AG04449 (cell line): ENCODE measurements at regions not wholly inside any gene's neighbourhood (a gene's known extent, or its start where the extent isn't known, plus 50 kb on each side); places are given as distances from the start of the nearest gene placed in this dataset.
"Not testable (repeated sequence)": the region's sequence is repeated elsewhere in the genome, so short reads cannot be mapped to it uniquely, and the experiment has no call there.

Experiments used
- CTCF ChIA-PET: fragments of 350-600 bp; formaldehyde crosslinking; extraction: SDS; loops from one replicate; lab custom pipeline; 2021; ENCODE audit warnings: antibody characterized with exemption; lab: Yijun Ruan, JAX
- POLR2A ChIA-PET: fragments of 400-600, 350-600 bp; formaldehyde crosslinking; extraction: SDS; loops from one replicate; lab custom pipeline; 2020; ENCODE audit warnings: antibody characterized with exemption, inconsistent platforms; lab: Yijun Ruan, JAX
- DNase-seq: peaks from one replicate; pipeline ENCODE4 v3.0.0-alpha.2; 2010; ENCODE audit warnings: low read depth, low spot score
- H3K4me3 ChIP-seq: 2 replicates; pipeline ENCODE4 v1.5.1; 2011; ENCODE audit warnings: low read depth, mild to moderate bottlenecking, control low read depth, low read length
- TF ChIP-seq, protein P1 (sequence below): IDR thresholded peaks from one replicate; pipeline ENCODE4 v1.5.1; 2011; ENCODE audit warnings: mild to moderate bottlenecking, moderate library complexity, low read length, control low read depth, inconsistent platforms; ENCODE audit not compliant: insufficient read depth; ENCODE audit errors: missing control alignments

DNA sequence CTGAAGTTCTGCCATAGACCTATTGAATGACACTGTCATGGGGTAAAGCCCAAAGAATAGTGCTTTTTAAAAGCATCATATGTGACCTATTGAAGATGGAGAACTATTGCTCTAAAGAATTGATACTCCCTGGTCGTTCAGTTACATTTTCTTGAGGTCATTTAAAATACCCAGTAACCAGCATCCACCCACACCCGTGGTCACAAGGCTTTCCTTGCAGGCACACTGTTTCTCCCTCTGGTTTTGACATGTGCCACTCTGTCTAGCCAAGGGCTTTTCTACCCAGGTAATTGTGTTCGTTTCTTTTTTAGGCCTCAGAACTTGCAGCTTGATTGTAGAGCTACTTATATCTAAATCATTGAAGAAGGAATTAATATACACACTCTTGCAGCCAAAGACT lies 68.3 kb upstream of the LYZL2 start:
- POLR2A ChIA-PET, result no interaction called here

DNA sequence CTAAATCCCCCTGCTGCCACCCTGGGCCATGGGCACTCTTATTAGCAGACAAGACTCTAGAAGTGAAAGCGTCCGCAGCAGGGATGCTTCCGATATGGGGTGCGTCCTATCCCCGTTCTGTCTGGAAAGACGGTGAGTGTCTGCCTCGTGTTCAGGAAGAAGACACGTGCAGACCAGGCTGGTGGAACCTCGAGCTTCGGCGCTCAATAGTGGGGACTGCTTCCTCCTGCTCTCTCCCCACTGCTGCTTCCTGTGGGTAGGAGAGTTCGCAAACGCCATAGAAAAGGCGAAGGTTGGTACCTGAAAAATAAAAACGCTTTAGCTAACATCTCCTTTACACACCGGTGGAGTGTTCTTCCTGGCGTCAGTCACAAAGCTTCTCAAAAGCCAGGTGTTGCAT lies 67.7 kb upstream of the LYZL2 start:
- H3K4me3 ChIP-seq, DNase-seq, POLR2A ChIA-PET: not testable (repeated sequence)
- CTCF ChIA-PET, result interaction anchor here (1.5 kb wide), 1 partner anchor 10 kb away, joined by 3 read pairs; no protein-coding TSS in a partner anchor

More for the DNA sequence above, 68.3 kb upstream of the LYZL2 start:
- CTCF ChIA-PET, result interaction anchor here (1.5 kb wide), 1 partner anchor 11 kb away, joined by 3 read pairs; no protein-coding TSS in a partner anchor
- TF ChIP-seq, protein P1, sequence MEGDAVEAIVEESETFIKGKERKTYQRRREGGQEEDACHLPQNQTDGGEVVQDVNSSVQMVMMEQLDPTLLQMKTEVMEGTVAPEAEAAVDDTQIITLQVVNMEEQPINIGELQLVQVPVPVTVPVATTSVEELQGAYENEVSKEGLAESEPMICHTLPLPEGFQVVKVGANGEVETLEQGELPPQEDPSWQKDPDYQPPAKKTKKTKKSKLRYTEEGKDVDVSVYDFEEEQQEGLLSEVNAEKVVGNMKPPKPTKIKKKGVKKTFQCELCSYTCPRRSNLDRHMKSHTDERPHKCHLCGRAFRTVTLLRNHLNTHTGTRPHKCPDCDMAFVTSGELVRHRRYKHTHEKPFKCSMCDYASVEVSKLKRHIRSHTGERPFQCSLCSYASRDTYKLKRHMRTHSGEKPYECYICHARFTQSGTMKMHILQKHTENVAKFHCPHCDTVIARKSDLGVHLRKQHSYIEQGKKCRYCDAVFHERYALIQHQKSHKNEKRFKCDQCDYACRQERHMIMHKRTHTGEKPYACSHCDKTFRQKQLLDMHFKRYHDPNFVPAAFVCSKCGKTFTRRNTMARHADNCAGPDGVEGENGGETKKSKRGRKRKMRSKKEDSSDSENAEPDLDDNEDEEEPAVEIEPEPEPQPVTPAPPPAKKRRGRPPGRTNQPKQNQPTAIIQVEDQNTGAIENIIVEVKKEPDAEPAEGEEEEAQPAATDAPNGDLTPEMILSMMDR, result no peak
- H3K4me3 ChIP-seq, result no peak overlapping the region
- DNase-seq, result no peak

DNA sequence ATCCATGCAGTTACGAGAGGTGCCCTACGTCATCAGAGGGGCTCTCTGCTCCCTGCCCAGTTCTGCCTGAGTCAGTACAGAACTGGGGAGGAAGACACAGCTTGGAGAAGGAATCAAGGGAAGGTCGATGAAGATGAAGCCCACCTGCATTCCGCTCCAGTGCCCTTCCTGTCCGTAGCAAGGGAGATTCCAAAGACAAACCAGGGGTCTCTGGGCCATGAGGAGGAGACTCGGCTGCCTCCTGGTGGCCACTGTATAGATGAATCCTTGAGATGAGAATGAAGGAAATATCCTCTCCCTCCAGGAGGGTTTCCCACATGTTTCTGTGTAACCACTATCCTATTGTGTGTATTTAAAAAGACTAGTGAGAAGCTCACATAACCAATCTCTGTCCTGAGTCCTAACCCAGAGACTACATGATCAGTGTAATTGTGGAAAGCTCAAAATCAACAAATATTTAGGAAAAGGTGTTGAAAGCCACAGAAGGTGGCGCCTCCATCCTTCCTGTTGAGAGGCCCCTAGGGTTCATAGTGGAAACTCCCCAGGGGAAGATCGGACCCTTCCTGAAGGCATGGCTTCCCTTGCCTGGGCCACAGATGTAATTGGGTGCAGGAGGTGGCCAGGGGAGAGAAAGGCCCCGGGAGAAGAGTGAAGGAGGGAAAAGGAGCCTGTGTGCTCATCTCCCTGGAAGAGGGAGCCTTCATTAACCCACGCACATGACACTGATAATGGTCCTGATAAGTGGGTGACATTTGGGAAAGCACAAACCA lies 67.0 kb upstream of the LYZL2 start:
- H3K4me3 ChIP-seq, DNase-seq: not testable (repeated sequence)
- CTCF ChIA-PET, result interaction anchor here (0.7 to 1.5 kb wide), 3 partner anchors 10 to 57 kb away, joined by 3 read pairs; no protein-coding TSS in a partner anchor
- POLR2A ChIA-PET, result interaction anchor here (0.5 kb wide), 1 partner anchor 67 kb away, joined by 3 read pairs; no protein-coding TSS in a partner anchor

DNA sequence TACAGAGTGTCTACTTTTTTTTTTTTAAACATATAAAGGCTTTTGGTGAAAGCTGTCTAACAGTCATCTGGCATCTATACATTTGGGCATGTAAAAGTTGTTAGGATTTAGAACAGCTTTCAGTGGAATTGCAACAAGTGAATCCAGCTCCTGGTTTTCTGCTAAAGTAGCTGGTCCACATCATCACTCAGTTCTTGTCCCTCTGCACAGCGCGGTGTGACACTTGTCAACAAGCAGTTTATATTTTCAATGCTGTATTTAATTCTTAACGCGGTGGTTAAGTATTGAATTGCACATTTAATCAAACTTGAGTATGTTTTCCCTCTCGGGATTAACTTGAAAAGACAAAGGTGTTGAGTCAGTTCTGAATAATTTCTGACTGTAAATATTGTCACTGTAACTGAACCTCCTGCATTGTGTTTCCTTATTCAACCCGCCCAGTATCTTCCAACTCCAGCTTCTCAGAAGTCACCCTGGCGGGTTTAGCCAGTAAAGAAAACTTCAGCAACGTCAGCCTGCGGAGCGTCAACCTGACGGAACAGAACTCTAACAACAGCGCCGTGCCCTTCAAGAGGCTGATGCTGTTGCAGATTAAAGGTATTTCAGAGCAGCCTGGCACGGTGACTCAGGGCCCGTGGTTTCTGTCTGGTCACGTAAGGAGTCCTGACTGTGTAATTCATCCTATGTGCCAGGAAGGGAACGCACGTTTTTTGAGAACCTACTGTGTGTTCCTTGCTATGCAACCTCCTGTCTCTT lies 66.1 kb upstream of the LYZL2 start:
- H3K4me3 ChIP-seq, POLR2A ChIA-PET, DNase-seq: not testable (repeated sequence)
- CTCF ChIA-PET, result interaction anchor here (0.7 to 1.2 kb wide), 3 partner anchors 9 to 56 kb away, joined by 3 read pairs; no protein-coding TSS in a partner anchor

DNA sequence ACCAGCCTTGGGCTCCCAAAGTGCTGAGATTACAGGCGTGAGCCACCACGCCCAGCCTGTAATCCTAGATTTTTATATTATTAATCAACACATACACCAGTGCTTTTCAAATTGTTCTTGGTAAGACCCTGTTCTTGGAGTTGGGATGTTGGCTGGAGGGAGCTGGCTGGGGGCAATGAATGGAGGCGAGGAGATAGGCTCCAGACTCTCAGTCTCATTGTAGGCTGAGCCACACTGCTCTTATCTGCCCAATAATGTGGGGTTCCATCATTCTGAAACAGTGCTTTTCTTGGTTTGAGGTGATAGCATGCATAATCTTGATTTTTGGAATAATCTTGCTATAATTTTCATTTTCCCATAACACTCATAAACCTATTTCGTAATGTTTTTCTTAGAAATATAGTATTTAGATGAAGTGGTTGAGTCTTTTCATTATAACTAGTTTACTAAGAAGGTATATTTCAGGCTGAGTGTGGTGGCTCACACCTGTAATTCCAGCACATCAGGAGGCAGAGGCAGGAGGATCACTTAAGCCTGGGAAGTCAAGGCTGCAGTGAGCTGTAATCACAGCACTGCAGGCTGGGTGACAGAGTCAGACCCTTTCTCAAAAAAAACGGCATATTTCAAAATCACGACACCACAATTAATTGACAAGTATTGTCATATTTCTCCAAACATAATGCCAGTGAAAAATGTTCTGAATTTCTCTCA lies 65.1 kb upstream of the LYZL2 start:
- no peak overlapping the region for H3K4me3 ChIP-seq
- TF ChIP-seq, protein P1, result no peak
- POLR2A ChIA-PET, result no interaction called here
- CTCF ChIA-PET, result interaction anchor here (1.2 kb wide), 1 partner anchor 10 kb away, joined by 3 read pairs; no protein-coding TSS in a partner anchor
- DNase-seq, result no peak

DNA sequence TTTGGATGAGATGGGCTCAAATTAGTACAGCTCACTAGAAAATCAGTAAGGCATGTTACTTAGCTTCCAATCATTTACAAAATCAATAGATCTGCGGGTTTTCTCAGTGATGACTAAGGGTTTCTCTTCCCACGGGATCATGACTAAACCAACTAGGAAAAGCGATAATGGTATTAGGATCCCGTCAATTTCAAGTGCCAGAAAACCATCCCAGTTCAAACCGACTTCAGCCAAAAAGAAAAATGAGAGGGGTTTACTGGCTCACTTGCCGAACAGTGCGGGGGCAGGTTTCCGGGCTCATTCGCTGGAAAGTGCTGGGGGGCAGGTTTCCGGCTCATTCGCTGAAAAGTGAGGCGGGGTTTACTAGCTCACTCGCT lies 62.1 kb upstream of the LYZL2 start:
- TF ChIP-seq, protein P1, result no peak
- POLR2A ChIA-PET, result no interaction called here
- CTCF ChIA-PET, result interaction anchor here (0.8 to 1.2 kb wide), 3 partner anchors 20 to 82 kb away, joined by 3 to 4 read pairs (median 3); no protein-coding TSS in a partner anchor
- peak overlapping the region; percentile 38 for H3K4me3 ChIP-seq
- peak; percentile 59 for DNase-seq

DNA sequence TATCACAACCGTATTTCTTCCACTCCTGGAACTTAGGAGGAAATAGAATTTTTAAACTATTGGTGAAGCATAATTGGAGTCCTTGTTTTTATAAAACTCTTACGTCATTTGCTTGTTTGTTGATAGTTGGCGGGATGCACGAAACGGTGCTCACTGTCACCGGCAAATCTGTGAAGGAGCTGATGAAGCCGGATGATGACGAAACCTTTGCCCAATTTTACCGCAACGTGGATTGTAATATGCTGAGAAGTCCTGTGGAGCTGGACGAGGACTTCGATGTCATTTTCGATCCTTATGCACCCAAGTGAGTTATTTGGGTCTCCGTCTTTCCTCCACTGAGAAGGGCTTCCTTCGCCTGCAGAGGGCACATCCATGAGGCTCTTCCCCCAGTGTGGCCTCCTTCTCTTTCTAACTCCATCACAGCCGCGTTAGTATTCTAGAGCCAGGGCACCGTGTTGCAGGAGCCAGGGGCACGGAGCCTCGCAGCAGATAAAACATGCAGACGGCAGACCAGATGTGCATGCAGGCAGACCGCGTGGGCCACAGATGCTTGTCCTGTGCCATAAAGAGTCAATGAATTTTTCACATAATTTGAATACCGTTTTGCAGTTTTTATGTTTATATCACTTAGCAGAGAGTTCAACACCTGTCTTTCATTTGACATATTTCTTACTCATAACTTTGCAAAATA lies 61.5 kb upstream of the LYZL2 start:
- POLR2A ChIA-PET, DNase-seq, H3K4me3 ChIP-seq: not testable (repeated sequence)
- CTCF ChIA-PET, result interaction anchor here (0.8 to 1.4 kb wide), 6 partner anchors 20 to 125 kb away, joined by 3 to 4 read pairs (median 3); no protein-coding TSS in a partner anchor
